Ascending aorta (tissue), 2 donors: ENCODE measurements at regions not wholly inside any gene's neighbourhood (a gene's known extent, or its start where the extent isn't known, plus 50 kb on each side); places are given as distances from the start of the nearest gene placed in this dataset.

Source experiments
- DNase-seq, 2 donors: peaks; one replicate each; pipeline ENCODE4 v3.0.0-alpha.2; 2019; ENCODE audit warnings: low spot score in 2 of 2
- H3K27ac ChIP-seq, 2 donors: fragments of 200-600 bp; sonication (generic); one replicate each; pipeline ENCODE4 v1.5.1; 2016 to 2017; ENCODE audit warnings: mild to moderate bottlenecking in 1 of 2
- H3K27me3 ChIP-seq: fragments of 200-600 bp; sonication (generic); one replicate; pipeline ENCODE4 v1.5.1; 2017
- H3K36me3 ChIP-seq, 2 donors: fragments of 200-600 bp; sonication (generic); one replicate each; pipeline ENCODE4 v1.5.1; 2016
- H3K4me1 ChIP-seq, 2 donors: fragments of 200-600 bp; sonication (generic); one replicate each; pipeline ENCODE4 v1.5.1; 2016 to 2017; ENCODE audit warnings: mild to moderate bottlenecking in 1 of 2
- H3K4me3 ChIP-seq, 2 donors: fragments of 200-600 bp; sonication (generic); one replicate each; pipeline ENCODE4 v1.5.1; 2016 to 2017; ENCODE audit warnings: mild to moderate bottlenecking in 1 of 2
- H3K9me3 ChIP-seq, 2 donors: fragments of 200-600 bp; sonication (generic); one replicate each; pipeline ENCODE4 v1.5.1; 2016
- intact Hi-C: fragments of 100-400 bp; cut with DNase I; formaldehyde crosslinking; loops from one replicate; pipeline ENCODE4 v1.15.1; 2023
- TF ChIP-seq, protein P1 (sequence below), 3 experiments: fragments of 200-600 bp in 2 of 3; fragments of 450-650 bp in 1 of 3; sonication (generic) in 2 of 3; IDR thresholded peaks; one replicate each; pipeline ENCODE4 v1.5.1; 2016 to 2019; ENCODE audit warnings: antibody characterized with exemption in 3 of 3, mild to moderate bottlenecking in 1 of 3, moderate library complexity in 1 of 3

DNA sequence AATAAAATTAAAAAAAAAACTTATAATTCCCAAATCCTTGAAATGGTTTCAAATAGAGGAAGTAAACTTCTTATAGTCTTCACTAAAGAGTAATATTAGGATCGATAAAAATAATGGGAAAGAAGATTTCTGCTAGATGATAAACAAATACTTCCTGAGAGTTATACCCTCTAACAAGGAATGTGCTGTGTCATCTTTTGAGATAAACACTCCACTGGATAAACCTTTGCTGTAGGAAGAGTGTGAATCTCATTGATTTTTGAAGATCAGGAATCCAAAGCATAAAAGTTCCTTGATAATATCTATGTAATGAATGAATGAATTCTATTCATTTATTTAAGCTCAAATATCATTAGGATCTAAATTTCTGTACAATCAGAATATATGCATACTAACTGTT is 161.0 kb upstream of the GBE1 start:
- intact Hi-C loops: no loop called here
- no peaks in the 10 kb centered on the region for H3K9me3 ChIP-seq
- H3K4me1 ChIP-seq: no peaks in the 10 kb centered on the region
- H3K4me3 ChIP-seq: no peak overlapping the region
- DNase-seq: no peak
- TF ChIP-seq, protein P1, sequence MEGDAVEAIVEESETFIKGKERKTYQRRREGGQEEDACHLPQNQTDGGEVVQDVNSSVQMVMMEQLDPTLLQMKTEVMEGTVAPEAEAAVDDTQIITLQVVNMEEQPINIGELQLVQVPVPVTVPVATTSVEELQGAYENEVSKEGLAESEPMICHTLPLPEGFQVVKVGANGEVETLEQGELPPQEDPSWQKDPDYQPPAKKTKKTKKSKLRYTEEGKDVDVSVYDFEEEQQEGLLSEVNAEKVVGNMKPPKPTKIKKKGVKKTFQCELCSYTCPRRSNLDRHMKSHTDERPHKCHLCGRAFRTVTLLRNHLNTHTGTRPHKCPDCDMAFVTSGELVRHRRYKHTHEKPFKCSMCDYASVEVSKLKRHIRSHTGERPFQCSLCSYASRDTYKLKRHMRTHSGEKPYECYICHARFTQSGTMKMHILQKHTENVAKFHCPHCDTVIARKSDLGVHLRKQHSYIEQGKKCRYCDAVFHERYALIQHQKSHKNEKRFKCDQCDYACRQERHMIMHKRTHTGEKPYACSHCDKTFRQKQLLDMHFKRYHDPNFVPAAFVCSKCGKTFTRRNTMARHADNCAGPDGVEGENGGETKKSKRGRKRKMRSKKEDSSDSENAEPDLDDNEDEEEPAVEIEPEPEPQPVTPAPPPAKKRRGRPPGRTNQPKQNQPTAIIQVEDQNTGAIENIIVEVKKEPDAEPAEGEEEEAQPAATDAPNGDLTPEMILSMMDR (IDR thresholded peaks at IDR 0.05): no peak
- H3K36me3 ChIP-seq: no peaks in the 10 kb centered on the region
- no peaks in the 10 kb centered on the region for H3K27me3 ChIP-seq
- no peak overlapping the region for H3K27ac ChIP-seq

DNA sequence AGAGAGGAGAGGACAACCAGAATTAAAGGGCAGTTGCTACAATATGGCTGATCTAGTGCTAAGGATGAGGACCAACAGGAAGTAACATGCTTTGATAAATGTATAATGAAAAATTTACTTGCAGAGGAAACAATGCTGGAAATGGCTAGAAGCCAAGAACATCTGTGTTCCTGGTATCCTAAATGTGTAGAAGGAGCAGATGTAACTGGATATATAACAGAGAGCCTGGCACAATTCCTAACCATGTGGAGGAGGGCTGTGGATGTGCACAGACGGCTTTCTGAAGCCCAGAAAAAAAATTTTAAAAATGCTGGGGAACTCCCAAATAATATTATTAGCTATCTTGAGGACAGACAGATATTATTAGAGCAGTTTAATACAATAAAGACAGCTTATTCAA is 159.4 kb upstream of the GBE1 start:
- H3K4me3 ChIP-seq: no peak overlapping the region
- H3K27me3 ChIP-seq: no peaks in the 10 kb centered on the region
- no peaks in the 10 kb centered on the region for H3K9me3 ChIP-seq
- TF ChIP-seq, protein P1 (IDR thresholded peaks at IDR 0.05): no peak
- H3K36me3 ChIP-seq: no peaks in the 10 kb centered on the region
- no peak for DNase-seq
- no peaks in the 10 kb centered on the region for H3K4me1 ChIP-seq
- intact Hi-C loops: no loop called here
- no peak overlapping the region for H3K27ac ChIP-seq

DNA sequence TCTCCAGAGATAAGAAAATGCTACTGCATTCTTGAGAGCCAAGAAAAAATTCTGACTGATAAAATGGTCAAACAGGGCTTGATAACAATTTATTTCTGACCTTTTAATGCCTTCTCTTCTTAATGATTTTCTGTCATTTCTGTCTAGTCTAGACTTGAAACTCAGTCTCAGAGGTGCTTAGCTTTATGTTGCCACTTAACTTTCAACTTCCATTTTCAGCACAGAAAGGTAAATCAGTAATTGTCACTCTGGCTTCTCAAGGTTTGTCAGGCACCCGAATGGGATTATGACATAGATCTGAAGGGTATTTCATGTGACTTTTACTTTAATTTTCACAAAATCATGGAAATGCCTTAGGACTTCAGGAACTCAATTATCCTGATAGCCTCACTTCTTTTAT is 155.4 kb upstream of the GBE1 start:
- Histone ChIP-seq H3K4me1 (no peaks in the 10 kb centered on the region), H3K27me3 (no peaks in the 10 kb centered on the region), H3K9me3 (no peaks in the 10 kb centered on the region), H3K36me3 (no peaks in the 10 kb centered on the region), H3K4me3 (no peak overlapping the region), H3K27ac (no peak overlapping the region)
- DNase-seq: no peak
- intact Hi-C loops: no loop called here
- TF ChIP-seq, protein P1 (IDR thresholded peaks at IDR 0.05): no peak

DNA sequence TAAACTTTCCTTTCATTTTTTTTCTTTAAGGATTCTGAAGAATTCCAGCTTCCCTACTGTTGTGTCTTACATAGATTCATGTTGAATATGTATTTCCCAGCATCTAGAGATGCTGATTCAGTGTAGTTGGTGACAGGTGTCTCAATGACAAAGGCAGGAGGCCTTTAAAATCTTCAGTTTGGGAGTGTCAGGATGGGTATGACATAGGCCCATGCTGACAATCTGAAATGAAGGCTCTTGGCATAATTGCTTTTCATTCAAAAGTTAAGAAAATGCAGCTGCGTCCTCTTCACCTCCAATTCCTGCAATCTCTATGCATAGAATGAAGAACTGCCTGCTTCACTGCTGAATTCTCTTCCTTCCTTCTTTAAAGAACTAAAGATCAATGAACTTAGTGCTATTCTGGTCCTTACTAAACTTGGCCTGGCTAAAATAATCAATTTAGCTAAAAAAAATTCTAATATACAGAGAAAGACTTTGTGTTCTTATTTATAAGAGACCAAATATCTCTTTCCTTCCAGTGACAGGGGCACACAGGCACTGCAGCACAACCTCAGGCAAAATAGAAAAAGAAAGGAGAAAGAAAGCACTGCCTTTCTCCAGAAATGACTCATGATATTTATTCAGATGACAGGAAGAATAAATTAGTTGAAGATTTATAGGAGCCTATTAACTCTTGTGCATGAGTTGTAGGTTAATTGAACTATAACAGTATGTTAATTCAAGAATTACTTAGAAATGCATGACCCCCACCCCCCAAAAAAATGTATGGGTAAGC is 152.6 kb upstream of the GBE1 start:
- intact Hi-C loops: no loop called here
- Histone ChIP-seq H3K27me3 (no peaks in the 10 kb centered on the region), H3K27ac (no peak overlapping the region), H3K4me1 (no peaks in the 10 kb centered on the region), H3K4me3 (no peak overlapping the region), H3K36me3 (no peaks in the 10 kb centered on the region), H3K9me3 (no peaks in the 10 kb centered on the region)
- TF ChIP-seq, protein P1 (IDR thresholded peaks at IDR 0.05): no peak
- DNase-seq: no peak

DNA sequence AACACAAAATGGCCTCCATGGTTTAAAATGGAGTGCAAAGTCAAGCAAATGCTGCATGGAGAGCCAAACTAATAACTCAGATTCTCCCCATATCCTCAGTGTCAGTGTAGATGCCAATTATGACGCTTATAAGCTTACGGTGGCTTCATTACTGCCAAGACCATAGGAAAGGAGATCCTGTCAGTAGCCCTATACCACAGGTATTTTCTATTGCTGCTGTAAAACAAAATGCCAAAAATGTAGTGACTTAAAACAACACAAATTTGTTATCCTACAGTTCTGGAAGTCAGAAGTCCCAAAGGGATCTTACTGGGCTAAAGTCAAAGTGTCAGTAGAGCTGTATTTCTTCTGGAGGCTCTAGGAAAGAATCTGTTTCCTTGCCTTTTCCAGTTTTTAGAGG is 149.8 kb upstream of the GBE1 start:
- DNase-seq: no peak
- no peaks in the 10 kb centered on the region for H3K9me3 ChIP-seq
- no peaks in the 10 kb centered on the region for H3K27me3 ChIP-seq
- TF ChIP-seq, protein P1 (IDR thresholded peaks at IDR 0.05): no peak
- H3K4me1 ChIP-seq: no peaks in the 10 kb centered on the region
- intact Hi-C loops: no loop called here
- no peak overlapping the region for H3K27ac ChIP-seq
- no peak overlapping the region for H3K4me3 ChIP-seq
- H3K36me3 ChIP-seq: no peaks in the 10 kb centered on the region
